K562 (cell line): ENCODE measurements at regions not wholly inside any gene's neighbourhood (a gene's known extent, or its start where the extent isn't known, plus 50 kb on each side); places are given as distances from the start of the nearest gene placed in this dataset.

Experiments
- ATAC-seq: fragments of 200-7000 bp; cut with Tn5 transposase; 3 replicates; pipeline ENCODE4 v1.9.1; 2020; ENCODE audit warnings: moderate library complexity
- BruUV-seq: library from RNA; stranded (reverse); fragments of 400-500 nt; replicated peaks from 2 replicates; lab custom pipeline; 2021; lab: Mats Ljungman, UMichigan
- CTCF ChIA-PET: fragments of 300-600 bp; formaldehyde crosslinking; extraction: SDS; loops from one replicate; lab custom pipeline; 2021; ENCODE audit warnings: low intra/inter-chr PET ratio; lab: Yijun Ruan, JAX
- POLR2A ChIA-PET: fragments of 300-600, 350-650 bp; sonication (Branson Sonifier 250); formaldehyde crosslinking; extraction: SDS; loops from one replicate; lab custom pipeline; 2021; ENCODE audit warnings: antibody characterized with exemption, inconsistent platforms; lab: Yijun Ruan, JAX
- DNase-seq, 4 experiments: peaks; one replicate each; pipeline versions ENCODE4 v3.0.0 to v3.0.0-alpha.2; 2011 to 2018; ENCODE audit warnings: low spot score in 3 of 4, mixed read lengths in 3 of 4; ENCODE audit errors: extremely low read depth in 1 of 4
- FAIRE-seq: peaks from 2 replicates; lab custom pipeline; 2011; peaks lifted over from hg19 to GRCh38; lab: Jason Lieb, UNC
- H2AFZ ChIP-seq: 2 replicates; pipeline ENCODE4 v1.6.0; 2011; ENCODE audit warnings: low read depth, low read length, control low read depth, inconsistent platforms
- H3K27ac ChIP-seq: fragments of 200-600 bp; 3 replicates; pipeline ENCODE4 v1.8.0; 2011; ENCODE audit warnings: low read depth, mild to moderate bottlenecking, control low read depth, inconsistent platforms, low read length, moderate library complexity, mixed read lengths; ENCODE audit errors: extremely low read depth
- H3K27me3 ChIP-seq, 2 experiments: fragments of 300-600 bp in 1 of 2; 2 replicates in 1 of 2; 3 replicates in 1 of 2; pipeline versions ENCODE4 v1.6.0 to v1.8.0; 2011; ENCODE audit warnings: inconsistent platforms in 2 of 2, low read length in 2 of 2, mild to moderate bottlenecking in 1 of 2, mixed read lengths in 1 of 2, moderate library complexity in 1 of 2; ENCODE audit not compliant: control insufficient read depth in 2 of 2, insufficient read depth in 2 of 2
- H3K36me3 ChIP-seq: fragments of 300-600 bp; 3 replicates; pipeline ENCODE4 v1.8.0; 2011; ENCODE audit warnings: mild to moderate bottlenecking, low read length, inconsistent platforms; ENCODE audit not compliant: control insufficient read depth, insufficient read depth
- H3K4me1 ChIP-seq, 2 experiments: fragments of 200-600 bp in 1 of 2; replicated peaks in 1 of 2; 2 replicates in 1 of 2; 3 replicates in 1 of 2; pipeline versions ENCODE4 v1.5.1 to v1.8.0; 2011; ENCODE audit warnings: inconsistent platforms in 2 of 2, low read length in 2 of 2, mild to moderate bottlenecking in 1 of 2, mixed read lengths in 1 of 2, moderate library complexity in 1 of 2; ENCODE audit not compliant: control insufficient read depth in 2 of 2, insufficient read depth in 2 of 2
- H3K4me2 ChIP-seq: 2 replicates; pipeline ENCODE4 v1.6.1; 2011; ENCODE audit warnings: low read length, control low read depth, inconsistent platforms, mixed read lengths; ENCODE audit not compliant: insufficient read depth
- H3K4me3 ChIP-seq: fragments of 200-600 bp; sonication (generic), shearing (Covaris generic); 2 replicates; pipeline ENCODE4 v1.5.1; 2016; ENCODE audit warnings: control low read depth, inconsistent platforms
- H3K79me2 ChIP-seq: fragments of 200-600 bp; 3 replicates; pipeline ENCODE4 v1.8.0; 2011; ENCODE audit warnings: low read length, inconsistent platforms; ENCODE audit not compliant: control insufficient read depth, insufficient read depth
- H3K9ac ChIP-seq, 2 experiments: 2 replicates each; pipeline versions ENCODE4 v1.6.0 to v1.6.1; 2011; ENCODE audit warnings: low read depth in 2 of 2, low read length in 2 of 2, control low read depth in 1 of 2, inconsistent platforms in 1 of 2, mild to moderate bottlenecking in 1 of 2, mixed read lengths in 1 of 2; ENCODE audit not compliant: insufficient read depth in 1 of 2
- H3K9me1 ChIP-seq: one replicate; pipeline ENCODE4 v1.6.0; 2011; ENCODE audit warnings: inconsistent platforms, mild to moderate bottlenecking, low read length, moderate library complexity; ENCODE audit not compliant: control insufficient read depth, insufficient read depth
- H3K9me3 ChIP-seq: replicated peaks from 2 replicates; pipeline ENCODE4 v1.5.1; 2011; ENCODE audit warnings: low read depth, low read length, inconsistent platforms; ENCODE audit not compliant: control insufficient read depth, insufficient read depth
- H4K20me1 ChIP-seq: replicated peaks from 2 replicates; pipeline ENCODE4 v1.6.1; 2011; ENCODE audit warnings: low read length, inconsistent platforms, mixed read lengths; ENCODE audit not compliant: control insufficient read depth, insufficient read depth
- CEBPZ ChIP-seq: fragments of 150-350 bp; IDR thresholded peaks from 2 replicates; pipeline ENCODE4 v1.6.1; 2014; ENCODE audit warnings: low read depth, mild to moderate bottlenecking, low read length, borderline replicate concordance
- HMG20A ChIP-seq: fragments of 450-650 bp; formaldehyde crosslinking; conservative IDR thresholded peaks from 2 replicates; pipeline ENCODE4 v1.4.0; 2020; ENCODE audit warnings: mild to moderate bottlenecking, mixed read lengths
- ZNF174 ChIP-seq: fragments of 250-450 bp; sonication (Bioruptor Pico); IDR thresholded peaks from 2 replicates; pipeline ENCODE4 v1.4.0; 2020; ENCODE audit warnings: mild to moderate bottlenecking
- ZNF586 ChIP-seq: fragments of 450-650 bp; formaldehyde crosslinking; conservative IDR thresholded peaks from 2 replicates; pipeline ENCODE4 v1.4.0; 2020; ENCODE audit warnings: mild to moderate bottlenecking, moderate library complexity
- WGBS: fragments of 100-300 bp; shearing (Covaris generic); methylation state at CpG from one replicate; pipeline ENCODE4 v1.1.6; 2016; ENCODE audit warnings: low coverage, mixed read lengths; ENCODE audit not compliant: insufficient coverage; ENCODE audit errors: missing lambda C conversion rate; 5-methylcytosine and 5-hydroxymethylcytosine counted together
- in situ Hi-C: fragments of 300-500 bp; cut with MboI; formaldehyde crosslinking; loops from 4 replicates; pipeline ENCODE4 v1.15.0; 2018; ENCODE audit warnings: inconsistent platforms, mixed read lengths
- intact Hi-C: fragments of 100-400 bp; cut with micrococcal nuclease; formaldehyde crosslinking; loops from 2 replicates; pipeline ENCODE4 v1.14.2; 2022
- TF ChIP-seq, protein P1 (sequence below), 2 experiments: fragments of 450-650 bp; IDR thresholded peaks; 2 replicates each; pipeline ENCODE4 v1.6.1; 2016

DNA sequence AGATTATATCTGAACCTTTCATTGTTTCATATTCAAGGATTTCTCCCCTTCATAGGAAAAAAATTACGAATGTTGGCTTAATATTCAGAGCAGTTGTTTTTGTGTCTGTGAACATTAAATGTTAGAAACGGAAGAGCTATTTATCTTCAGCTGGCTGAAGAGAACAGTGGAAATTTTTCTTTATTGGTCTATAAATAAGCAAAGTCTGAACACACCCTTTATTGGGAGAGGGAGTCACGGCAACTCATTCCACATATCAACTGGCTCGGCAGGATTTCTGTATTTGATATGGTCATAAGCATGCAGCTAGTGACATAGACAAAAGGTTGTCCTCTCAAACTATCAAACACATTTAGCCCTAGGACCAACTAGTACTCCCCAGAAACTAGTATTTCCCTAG, 468.4 kb upstream of the HNRNPA3 start (continued):
- TF ChIP-seq, protein P1, sequence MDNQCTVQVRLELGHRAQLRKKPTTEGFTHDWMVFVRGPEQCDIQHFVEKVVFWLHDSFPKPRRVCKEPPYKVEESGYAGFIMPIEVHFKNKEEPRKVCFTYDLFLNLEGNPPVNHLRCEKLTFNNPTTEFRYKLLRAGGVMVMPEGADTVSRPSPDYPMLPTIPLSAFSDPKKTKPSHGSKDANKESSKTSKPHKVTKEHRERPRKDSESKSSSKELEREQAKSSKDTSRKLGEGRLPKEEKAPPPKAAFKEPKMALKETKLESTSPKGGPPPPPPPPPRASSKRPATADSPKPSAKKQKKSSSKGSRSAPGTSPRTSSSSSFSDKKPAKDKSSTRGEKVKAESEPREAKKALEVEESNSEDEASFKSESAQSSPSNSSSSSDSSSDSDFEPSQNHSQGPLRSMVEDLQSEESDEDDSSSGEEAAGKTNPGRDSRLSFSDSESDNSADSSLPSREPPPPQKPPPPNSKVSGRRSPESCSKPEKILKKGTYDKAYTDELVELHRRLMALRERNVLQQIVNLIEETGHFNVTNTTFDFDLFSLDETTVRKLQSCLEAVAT (IDR thresholded peaks at IDR 0.05): no peak
- no peak for TF ChIP-seq HMG20A (CRISPR knock-in tag)
- no peak for TF ChIP-seq ZNF174 (CRISPR knock-in tag)
- no peak for TF ChIP-seq ZNF586 (CRISPR knock-in tag)

DNA sequence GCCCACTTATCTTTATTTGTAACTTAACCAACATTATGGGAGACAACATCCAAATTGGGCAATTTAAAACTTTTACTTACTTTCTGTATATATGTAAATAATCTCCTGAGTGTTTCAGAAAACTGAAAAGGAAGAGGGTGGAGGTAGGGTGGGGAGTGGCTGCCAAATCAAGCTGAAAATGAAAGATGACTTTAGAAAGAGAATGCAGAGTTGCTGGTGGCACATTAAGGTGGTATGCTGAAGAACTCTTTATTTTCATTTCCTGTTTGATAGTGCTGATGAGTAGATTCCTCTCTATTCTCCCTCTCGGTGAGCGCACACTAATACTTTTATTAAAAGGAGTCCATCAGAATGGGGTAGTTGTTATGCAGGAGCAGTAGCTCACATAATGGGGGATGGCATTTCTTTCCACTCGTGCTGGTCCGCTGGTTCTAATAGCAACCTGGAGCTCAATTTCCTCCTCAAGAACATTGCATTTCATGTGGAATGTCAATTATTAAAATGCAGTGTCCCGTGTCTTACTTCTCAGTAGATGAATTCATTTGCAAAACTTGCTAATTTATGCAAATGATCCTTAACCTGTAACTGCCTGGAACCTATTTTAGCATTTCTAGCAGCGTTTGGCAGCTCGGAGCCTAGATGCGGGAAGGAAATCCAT, 466.9 kb upstream of the HNRNPA3 start:
- no peaks in the 10 kb centered on the region for H3K9me1 ChIP-seq
- FAIRE-seq: no peak
- H3K27me3 ChIP-seq: peaks cover 3 to 4% of the 10 kb centered on the region in 2 experiments; a peak in 2 of 5 replicates
- no peaks in the 10 kb centered on the region for H3K9me3 ChIP-seq
- ChIA-PET POLR2A (interaction anchor here (0.6 kb wide), 1 partner anchor 511 kb away, joined by 3 read pairs; no protein-coding TSS in a partner anchor), CTCF (no interaction called here)
- H3K4me2 ChIP-seq: no peak overlapping the region
- no peaks in the 10 kb centered on the region for H3K4me1 ChIP-seq
- ATAC-seq: no peak
- 0% methylated on average over 8 of the region's 8 CpGs for WGBS
- in situ Hi-C loops (no loop called here), intact Hi-C loops (no loop called here)
- H3K9ac ChIP-seq: no peak overlapping the region
- H3K36me3 ChIP-seq: no peaks in the 10 kb centered on the region
- H2AFZ ChIP-seq: no peak overlapping the region
- no peak overlapping the region for H3K27ac ChIP-seq
- H3K4me3 ChIP-seq: no peak overlapping the region
- DNase-seq: no peak
- H4K20me1 ChIP-seq: no peaks in the 10 kb centered on the region
- no TSS peak for BruUV-seq
- no peaks in the 10 kb centered on the region for H3K79me2 ChIP-seq
- no peak for TF ChIP-seq CEBPZ
